Nephron (organoid): ENCODE measurements at regions not wholly inside any gene's neighbourhood (a gene's known extent, or its start where the extent isn't known, plus 50 kb on each side); places are given as distances from the start of the nearest gene placed in this dataset.
A peak's percentile ranks its signal among the peaks of the same experiment; 100 is the strongest.

Source experiments
- H3K27ac Mint-ChIP-seq, 3 experiments: 2 replicates each; pipeline ENCODE4 v1.8.0; 2020; ENCODE audit warnings: mixed read lengths in 3 of 3, mild to moderate bottlenecking in 2 of 3, moderate library complexity in 1 of 3
- H3K27me3 Mint-ChIP-seq: 2 replicates; pipeline ENCODE4 v1.8.0; 2021; ENCODE audit warnings: low read depth, mild to moderate bottlenecking, moderate library complexity, mixed read lengths
- H3K36me3 Mint-ChIP-seq: 2 replicates; pipeline ENCODE4 v1.8.0; 2020; ENCODE audit warnings: low read depth, mixed read lengths
- H3K4me1 Mint-ChIP-seq: 2 replicates; pipeline ENCODE4 v1.8.0; 2020; ENCODE audit warnings: mixed read lengths
- H3K4me3 Mint-ChIP-seq, 3 experiments: 2 replicates each; pipeline ENCODE4 v1.8.0; 2020; ENCODE audit warnings: mild to moderate bottlenecking in 3 of 3, mixed read lengths in 3 of 3, moderate library complexity in 2 of 3
- H3K9me3 Mint-ChIP-seq: 2 replicates; pipeline ENCODE4 v1.8.0; 2020; ENCODE audit warnings: mixed read lengths
- CTCF ChIP-seq, 3 experiments: fragments of 200-600 bp; sonication (generic); IDR thresholded peaks; one replicate each; pipeline ENCODE4 v1.5.0; 2021; ENCODE audit warnings: antibody characterized with exemption in 3 of 3; ENCODE audit not compliant: unreplicated experiment in 3 of 3

GRCh38 chr1:244782056-244782455 is 53.4 kb upstream of the COX20 start:
- peak overlapping the region; percentile 3 to 62 (median 48) for H3K27ac Mint-ChIP-seq
- no peak overlapping the region for H3K4me3 Mint-ChIP-seq
- H3K9me3 Mint-ChIP-seq: peaks cover 2% of the 10 kb centered on the region
- no peak for TF ChIP-seq CTCF (IDR thresholded peaks at IDR 0.05; ENCODE audit: unreplicated experiment in 3 of 3)
- H3K36me3 Mint-ChIP-seq: no peaks in the 10 kb centered on the region
- peaks cover 20% of the 10 kb centered on the region for H3K4me1 Mint-ChIP-seq
- H3K27me3 Mint-ChIP-seq: peaks cover 4% of the 10 kb centered on the region

- Mint-ChIP-seq H3K27me3 (peaks cover 4% of the 10 kb centered on the region), H3K36me3 (no peaks in the 10 kb centered on the region), H3K27ac (no peak overlapping the region), H3K4me3 (no peak overlapping the region), H3K4me1 (peaks cover 19% of the 10 kb centered on the region), H3K9me3 (peaks cover 2% of the 10 kb centered on the region)
- TF ChIP-seq CTCF (IDR thresholded peaks at IDR 0.05; ENCODE audit: unreplicated experiment in 3 of 3): no peak
These were observed 52.3 kb upstream of the COX20 start for GRCh38 chr1:244783138-244783537.
